Panc1 (cell line): ENCODE measurements at regions not wholly inside any gene's neighbourhood (a gene's known extent, or its start where the extent isn't known, plus 50 kb on each side); places are given as distances from the start of the nearest gene placed in this dataset.

Experiments used
- ATAC-seq: fragments of 200-7000 bp; cut with Tn5 transposase; 2 replicates; pipeline ENCODE4 v1.9.1; 2020; ENCODE audit warnings: mild to moderate bottlenecking, moderate library complexity
- BruUV-seq: library from RNA; stranded (reverse); fragments of 400-500 nt; replicated peaks from 2 replicates; lab custom pipeline; 2021; lab: Mats Ljungman, UMichigan
- CTCF ChIA-PET: fragments of 300-600 bp; sonication (Branson Sonifier 250); formaldehyde crosslinking; loops from one replicate; lab custom pipeline; 2022; ENCODE audit warnings: antibody characterized with exemption; lab: Charles Lee
- POLR2A ChIA-PET: fragments of 300-600 bp; sonication (Branson Sonifier 250); formaldehyde crosslinking; loops from one replicate; lab custom pipeline; 2022; ENCODE audit warnings: antibody characterized with exemption; lab: Charles Lee
- DNase-seq: peaks from one replicate; pipeline ENCODE4 v3.0.0-alpha.2; 2010; ENCODE audit warnings: low read depth, low spot score
- H3K27ac ChIP-seq: 2 replicates; pipeline ENCODE4 v1.5.1; 2011; ENCODE audit warnings: mild to moderate bottlenecking, low read length, inconsistent platforms
- H3K27me3 ChIP-seq: fragments of 200-500 bp; sonication (Bioruptor generic); 2 replicates; pipeline ENCODE4 v1.6.0; 2014; ENCODE audit warnings: low read length, inconsistent platforms; ENCODE audit not compliant: control insufficient read depth, insufficient read depth
- H3K36me3 ChIP-seq: fragments of 200-500 bp; sonication (Bioruptor generic); 2 replicates; pipeline ENCODE4 v1.5.1; 2014; ENCODE audit warnings: inconsistent platforms, mild to moderate bottlenecking, low read length, moderate library complexity; ENCODE audit not compliant: control insufficient read depth, insufficient read depth
- H3K4me1 ChIP-seq: 2 replicates; pipeline ENCODE4 v1.5.1; 2011; ENCODE audit warnings: inconsistent platforms, mild to moderate bottlenecking, low read length, moderate library complexity; ENCODE audit not compliant: control insufficient read depth, insufficient read depth
- H3K4me3 ChIP-seq, 2 experiments: 2 replicates each; pipeline ENCODE4 v1.5.1; 2011 to 2012; ENCODE audit warnings: low read depth in 2 of 2, low read length in 2 of 2, mild to moderate bottlenecking in 2 of 2, inconsistent platforms in 1 of 2, moderate library complexity in 1 of 2
- H3K9me3 ChIP-seq: fragments of 200-500 bp; sonication (Bioruptor generic); 2 replicates; pipeline ENCODE4 v1.5.1; 2014; ENCODE audit warnings: low read depth, mild to moderate bottlenecking, inconsistent platforms, low read length, moderate library complexity; ENCODE audit not compliant: control insufficient read depth, insufficient read depth
- POLR2AphosphoS5 ChIP-seq: IDR thresholded peaks from 2 replicates; pipeline ENCODE4 v1.6.1; 2012; ENCODE audit warnings: mild to moderate bottlenecking, low read depth, low read length, moderate library complexity
- SIN3A ChIP-seq: IDR thresholded peaks from 2 replicates; pipeline ENCODE4 v1.6.1; 2012; ENCODE audit warnings: low read depth, mild to moderate bottlenecking, low read length, moderate library complexity, borderline replicate concordance; ENCODE audit not compliant: insufficient read depth
- TCF7L2 ChIP-seq: IDR thresholded peaks from 2 replicates; pipeline ENCODE4 v1.6.1; 2011; ENCODE audit warnings: mild to moderate bottlenecking, low read depth, low read length, inconsistent platforms
- in situ Hi-C: cut with HindIII; loops from 2 replicates; pipeline ENCODE4 v1.10.0; 2016; ENCODE audit warnings: low sequenced_read_pairs, low pct_unique_long_range_greater_than_20kb
- intact Hi-C: fragments of 100-400 bp; cut with micrococcal nuclease; formaldehyde crosslinking; loops from one replicate; pipeline ENCODE4 v1.10.0; 2022; ENCODE audit not compliant: unreplicated experiment
- TF ChIP-seq, protein P1 (sequence below), 2 experiments: IDR thresholded peaks; 2 replicates each; pipeline ENCODE4 v1.6.1; 2011 to 2012; ENCODE audit warnings: low read depth in 2 of 2, control low read depth in 1 of 2, low read length in 1 of 2, mild to moderate bottlenecking in 1 of 2, moderate library complexity in 1 of 2; ENCODE audit not compliant: insufficient read depth in 1 of 2
- TF ChIP-seq, protein P2 (sequence below): fragments of 450-650 bp; IDR thresholded peaks from 2 replicates; pipeline ENCODE4 v1.5.1; 2017; ENCODE audit warnings: mild to moderate bottlenecking

- no peak for TF ChIP-seq SIN3A
- no TSS peak for BruUV-seq
- no peak overlapping the region for H3K27ac ChIP-seq
- H3K4me3 ChIP-seq, result no peak overlapping the region
- in situ Hi-C loops (no loop called here), intact Hi-C loops (no loop called here)
- no peaks in the 10 kb centered on the region for H3K4me1 ChIP-seq
- DNase-seq (no peak), ATAC-seq (no peak)
- H3K9me3 ChIP-seq, result no peaks in the 10 kb centered on the region
- ChIA-PET POLR2A (no interaction called here), CTCF (no interaction called here)
- no peaks in the 10 kb centered on the region for H3K36me3 ChIP-seq
- no peaks in the 10 kb centered on the region for H3K27me3 ChIP-seq
Observed at GRCh38 chrX:39459952-39460351, 637.8 kb downstream of the BCOR start.

- Histone ChIP-seq H3K36me3 (no peaks in the 10 kb centered on the region), H3K27me3 (no peaks in the 10 kb centered on the region), H3K9me3 (no peaks in the 10 kb centered on the region), H3K4me3 (no peak overlapping the region), H3K27ac (no peak overlapping the region), H3K4me1 (no peaks in the 10 kb centered on the region)
- TF ChIP-seq, protein P1, sequence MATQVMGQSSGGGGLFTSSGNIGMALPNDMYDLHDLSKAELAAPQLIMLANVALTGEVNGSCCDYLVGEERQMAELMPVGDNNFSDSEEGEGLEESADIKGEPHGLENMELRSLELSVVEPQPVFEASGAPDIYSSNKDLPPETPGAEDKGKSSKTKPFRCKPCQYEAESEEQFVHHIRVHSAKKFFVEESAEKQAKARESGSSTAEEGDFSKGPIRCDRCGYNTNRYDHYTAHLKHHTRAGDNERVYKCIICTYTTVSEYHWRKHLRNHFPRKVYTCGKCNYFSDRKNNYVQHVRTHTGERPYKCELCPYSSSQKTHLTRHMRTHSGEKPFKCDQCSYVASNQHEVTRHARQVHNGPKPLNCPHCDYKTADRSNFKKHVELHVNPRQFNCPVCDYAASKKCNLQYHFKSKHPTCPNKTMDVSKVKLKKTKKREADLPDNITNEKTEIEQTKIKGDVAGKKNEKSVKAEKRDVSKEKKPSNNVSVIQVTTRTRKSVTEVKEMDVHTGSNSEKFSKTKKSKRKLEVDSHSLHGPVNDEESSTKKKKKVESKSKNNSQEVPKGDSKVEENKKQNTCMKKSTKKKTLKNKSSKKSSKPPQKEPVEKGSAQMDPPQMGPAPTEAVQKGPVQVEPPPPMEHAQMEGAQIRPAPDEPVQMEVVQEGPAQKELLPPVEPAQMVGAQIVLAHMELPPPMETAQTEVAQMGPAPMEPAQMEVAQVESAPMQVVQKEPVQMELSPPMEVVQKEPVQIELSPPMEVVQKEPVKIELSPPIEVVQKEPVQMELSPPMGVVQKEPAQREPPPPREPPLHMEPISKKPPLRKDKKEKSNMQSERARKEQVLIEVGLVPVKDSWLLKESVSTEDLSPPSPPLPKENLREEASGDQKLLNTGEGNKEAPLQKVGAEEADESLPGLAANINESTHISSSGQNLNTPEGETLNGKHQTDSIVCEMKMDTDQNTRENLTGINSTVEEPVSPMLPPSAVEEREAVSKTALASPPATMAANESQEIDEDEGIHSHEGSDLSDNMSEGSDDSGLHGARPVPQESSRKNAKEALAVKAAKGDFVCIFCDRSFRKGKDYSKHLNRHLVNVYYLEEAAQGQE (IDR thresholded peaks at IDR 0.05; ENCODE audit: insufficient read depth in 1 of 2, low read depth in 2 of 2, low read length in 1 of 2), result no peak
- TF ChIP-seq TCF7L2 (no peak), POLR2AphosphoS5 (no peak), SIN3A (no peak)
- TF ChIP-seq, protein P2, sequence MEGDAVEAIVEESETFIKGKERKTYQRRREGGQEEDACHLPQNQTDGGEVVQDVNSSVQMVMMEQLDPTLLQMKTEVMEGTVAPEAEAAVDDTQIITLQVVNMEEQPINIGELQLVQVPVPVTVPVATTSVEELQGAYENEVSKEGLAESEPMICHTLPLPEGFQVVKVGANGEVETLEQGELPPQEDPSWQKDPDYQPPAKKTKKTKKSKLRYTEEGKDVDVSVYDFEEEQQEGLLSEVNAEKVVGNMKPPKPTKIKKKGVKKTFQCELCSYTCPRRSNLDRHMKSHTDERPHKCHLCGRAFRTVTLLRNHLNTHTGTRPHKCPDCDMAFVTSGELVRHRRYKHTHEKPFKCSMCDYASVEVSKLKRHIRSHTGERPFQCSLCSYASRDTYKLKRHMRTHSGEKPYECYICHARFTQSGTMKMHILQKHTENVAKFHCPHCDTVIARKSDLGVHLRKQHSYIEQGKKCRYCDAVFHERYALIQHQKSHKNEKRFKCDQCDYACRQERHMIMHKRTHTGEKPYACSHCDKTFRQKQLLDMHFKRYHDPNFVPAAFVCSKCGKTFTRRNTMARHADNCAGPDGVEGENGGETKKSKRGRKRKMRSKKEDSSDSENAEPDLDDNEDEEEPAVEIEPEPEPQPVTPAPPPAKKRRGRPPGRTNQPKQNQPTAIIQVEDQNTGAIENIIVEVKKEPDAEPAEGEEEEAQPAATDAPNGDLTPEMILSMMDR, result no peak
- no peak for ATAC-seq
- BruUV-seq, result no TSS peak
- in situ Hi-C loops (no loop called here), intact Hi-C loops (no loop called here)
- POLR2A ChIA-PET, result no interaction called here
- DNase-seq, result no peak
- CTCF ChIA-PET, result no interaction called here
Observed at GRCh38 chrX:39460499-39460898, 637.3 kb downstream of the BCOR start.

DNA sequence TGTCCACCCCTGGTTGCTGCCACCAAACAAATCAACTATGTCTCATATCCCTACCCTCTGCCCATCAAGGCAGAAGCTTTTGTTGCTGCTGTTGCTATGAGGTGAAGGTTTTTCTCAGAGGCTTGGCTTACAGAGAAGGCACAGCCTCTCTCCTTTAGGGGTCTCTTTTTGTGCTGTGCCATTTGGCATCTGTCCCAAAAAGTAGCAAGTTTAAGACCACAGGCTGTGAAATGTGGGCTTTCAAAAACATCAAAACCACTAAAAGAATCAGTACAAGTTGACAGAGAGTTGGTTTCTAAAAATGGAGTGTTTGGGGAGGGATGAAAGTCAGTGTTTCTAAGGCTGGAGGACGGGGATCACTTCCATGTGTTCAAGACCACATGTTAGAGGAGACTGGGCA lies 634.9 kb downstream of the BCOR start:
- TF ChIP-seq SIN3A, result no peak
- TF ChIP-seq POLR2AphosphoS5, result no peak
- no peak for TF ChIP-seq TCF7L2
- TF ChIP-seq, protein P1 (IDR thresholded peaks at IDR 0.05; ENCODE audit: insufficient read depth in 1 of 2, low read depth in 2 of 2, low read length in 1 of 2), result no peak
- TF ChIP-seq, protein P2, result no peak
- Histone ChIP-seq H3K4me3 (no peak overlapping the region), H3K27me3 (no peaks in the 10 kb centered on the region), H3K4me1 (no peaks in the 10 kb centered on the region), H3K36me3 (no peaks in the 10 kb centered on the region), H3K9me3 (no peaks in the 10 kb centered on the region), H3K27ac (no peak overlapping the region)
- DNase-seq (no peak), ATAC-seq (no peak)
- intact Hi-C loops (no loop called here), in situ Hi-C loops (no loop called here)
- no TSS peak for BruUV-seq
- ChIA-PET POLR2A (no interaction called here), CTCF (no interaction called here)
